ENCODE measurements at regions not wholly inside any gene's neighbourhood (a gene's known extent, or its start where the extent isn't known, plus 50 kb on each side); places are given as distances from the start of the nearest gene placed in this dataset.

- no peak for TF ChIP-seq JUND (IDR thresholded peaks at IDR 0.05; ENCODE audit: low read depth)
- DNase-seq (ENCODE audit: low read depth in 1 of 2, low spot score in 1 of 2) = no peak
- in situ Hi-C loops (cut with HindIII; ENCODE audit: low pct_unique_long_range_greater_than_20kb, low sequenced_read_pairs) = no loop called here
Observed at GRCh38 chr2:15715596-15715995, 123.9 kb downstream of the DDX1 start.

DNA sequence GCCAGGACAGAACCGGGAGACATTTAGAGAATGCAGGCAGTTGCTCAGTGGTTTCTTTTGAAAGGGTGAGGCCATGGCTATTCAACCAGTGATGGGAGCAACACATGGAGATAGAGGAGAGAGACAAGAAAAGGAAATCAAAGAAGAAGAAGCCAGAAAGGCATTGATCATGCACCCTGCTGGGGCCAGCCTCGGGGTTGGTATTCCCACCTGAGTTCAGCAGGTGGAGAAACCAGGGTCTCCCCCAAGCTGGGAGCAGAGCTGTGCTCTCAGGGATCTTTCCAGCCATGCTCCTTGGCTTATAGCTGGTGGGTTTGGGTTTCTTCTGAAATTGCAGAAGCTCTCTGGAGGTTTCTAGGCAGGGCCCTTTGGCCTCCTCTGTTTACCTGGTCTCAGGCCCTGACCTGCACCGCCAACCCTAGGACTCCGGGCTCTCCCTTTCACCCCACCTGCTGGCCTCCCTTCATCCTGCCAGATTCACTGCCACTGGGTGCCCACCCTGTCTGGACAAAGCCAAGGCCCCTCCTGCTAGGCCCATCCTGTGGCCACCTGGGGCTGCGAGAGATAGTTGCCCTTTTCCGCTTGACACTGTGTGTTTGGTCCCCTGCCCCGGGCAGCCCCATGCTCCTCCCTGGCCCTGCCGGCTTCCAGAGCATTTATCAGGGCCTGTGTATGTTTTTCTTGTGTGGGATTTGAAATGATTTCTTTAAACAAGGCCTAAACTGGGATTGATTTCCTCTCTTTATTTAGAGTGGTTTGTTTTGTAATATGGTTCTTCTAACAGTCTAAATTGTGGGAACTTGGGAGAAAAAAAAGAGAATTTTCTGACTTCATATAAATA is 126.7 kb downstream of the DDX1 start:
- TF ChIP-seq JUND (IDR thresholded peaks at IDR 0.05; ENCODE audit: low read depth) = no peak
- DNase-seq (ENCODE audit: low read depth in 1 of 2, low spot score in 1 of 2) = no peak
- in situ Hi-C loops (cut with HindIII; ENCODE audit: low pct_unique_long_range_greater_than_20kb, low sequenced_read_pairs) = no loop called here

- no peak for DNase-seq (ENCODE audit: low read depth in 1 of 2, low spot score in 1 of 2)
- in situ Hi-C loops (cut with HindIII; ENCODE audit: low pct_unique_long_range_greater_than_20kb, low sequenced_read_pairs) = no loop called here
- TF ChIP-seq JUND (IDR thresholded peaks at IDR 0.05; ENCODE audit: low read depth) = no peak
Observed at GRCh38 chr2:15718944-15719323, 127.3 kb downstream of the DDX1 start.

- in situ Hi-C loops (cut with HindIII; ENCODE audit: low pct_unique_long_range_greater_than_20kb, low sequenced_read_pairs) = no loop called here
- TF ChIP-seq JUND (IDR thresholded peaks at IDR 0.05; ENCODE audit: low read depth) = no peak
- no peak for DNase-seq (ENCODE audit: low read depth in 1 of 2, low spot score in 1 of 2)
Observed at GRCh38 chr2:15719566-15720313, 128.1 kb downstream of the DDX1 start.

DNA sequence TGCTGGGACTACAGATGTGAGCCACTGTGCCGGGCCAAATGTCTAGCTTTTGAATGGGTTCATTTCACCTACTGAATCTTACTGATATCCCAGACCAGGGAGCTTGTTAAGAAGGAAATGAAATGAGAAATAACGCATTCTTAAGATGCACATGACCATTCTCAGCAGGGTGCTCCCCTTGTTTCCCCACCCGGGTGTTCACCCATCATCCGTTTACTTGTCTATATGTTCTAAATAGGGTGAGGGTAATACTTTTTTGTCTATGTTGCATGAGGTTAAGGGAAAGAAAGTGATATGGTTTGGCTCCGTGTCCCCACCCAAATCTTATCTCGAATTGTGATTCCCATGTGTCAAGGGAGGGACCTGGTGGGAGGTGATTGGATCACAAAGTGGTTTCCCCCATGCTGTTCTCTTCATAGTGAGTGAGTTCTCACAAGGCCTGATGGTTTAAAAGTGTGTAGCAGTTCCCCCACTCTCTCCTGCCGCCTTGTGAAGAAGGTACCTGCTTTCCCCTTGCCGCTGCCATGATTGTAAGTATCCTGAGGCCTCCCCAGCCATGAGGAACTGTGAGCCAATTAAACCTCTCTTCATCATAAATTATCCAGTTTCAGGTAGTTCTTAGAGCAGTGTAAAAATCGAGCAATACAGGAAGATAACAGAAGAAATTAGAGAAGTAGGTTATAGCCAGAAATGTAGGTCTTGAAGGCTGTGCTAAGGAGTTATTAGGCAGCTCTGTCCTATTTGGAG is 129.1 kb downstream of the DDX1 start:
- TF ChIP-seq JUND (IDR thresholded peaks at IDR 0.05; ENCODE audit: low read depth) = no peak
- in situ Hi-C loops (cut with HindIII; ENCODE audit: low pct_unique_long_range_greater_than_20kb, low sequenced_read_pairs) = no loop called here

GRCh38 chr2:15721411-15722067 is 129.9 kb downstream of the DDX1 start:
- no peak for TF ChIP-seq JUND (IDR thresholded peaks at IDR 0.05; ENCODE audit: low read depth)
- DNase-seq (ENCODE audit: low read depth in 1 of 2, low spot score in 1 of 2) = no peak
- in situ Hi-C loops (cut with HindIII; ENCODE audit: low pct_unique_long_range_greater_than_20kb, low sequenced_read_pairs) = no loop called here

More for the DNA sequence above, 129.1 kb downstream of the DDX1 start:
- DNase-seq (ENCODE audit: low read depth in 1 of 2, low spot score in 1 of 2) = no peak

GRCh38 chr2:15722980-15723379 is 131.3 kb downstream of the DDX1 start:
- in situ Hi-C loops (cut with HindIII; ENCODE audit: low pct_unique_long_range_greater_than_20kb, low sequenced_read_pairs) = no loop called here
- no peak for DNase-seq (ENCODE audit: low read depth in 1 of 2, low spot score in 1 of 2)
- no peak for TF ChIP-seq JUND (IDR thresholded peaks at IDR 0.05; ENCODE audit: low read depth)

DNA sequence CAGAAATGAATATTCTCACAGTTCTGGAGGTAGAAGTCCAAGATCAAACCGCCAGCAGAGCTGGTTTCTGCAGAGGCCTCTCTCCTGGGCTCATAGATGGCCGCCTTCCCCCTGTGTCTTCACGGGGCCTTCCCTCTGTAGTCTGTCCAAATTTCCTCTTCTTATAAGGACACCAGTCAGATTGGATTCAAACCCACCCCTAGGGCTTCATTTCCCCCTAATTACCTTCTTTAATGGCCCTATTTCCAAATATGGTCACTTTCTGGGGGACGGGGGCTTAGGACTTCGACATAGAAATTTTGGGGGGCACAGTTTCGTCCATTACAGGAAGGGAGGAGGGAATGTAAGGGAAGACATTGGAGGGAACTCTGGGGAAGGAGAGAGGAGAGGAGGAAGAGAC is 132.6 kb downstream of the DDX1 start:
- DNase-seq (ENCODE audit: low read depth in 1 of 2, low spot score in 1 of 2) = no peak
- in situ Hi-C loops (cut with HindIII; ENCODE audit: low pct_unique_long_range_greater_than_20kb, low sequenced_read_pairs) = no loop called here
- TF ChIP-seq JUND (IDR thresholded peaks at IDR 0.05; ENCODE audit: low read depth) = no peak

GRCh38 chr2:15725101-15725781 is 133.6 kb downstream of the DDX1 start:
- TF ChIP-seq JUND (IDR thresholded peaks at IDR 0.05; ENCODE audit: low read depth) = no peak
- no peak for DNase-seq (ENCODE audit: low read depth in 1 of 2, low spot score in 1 of 2)
- in situ Hi-C loops (cut with HindIII; ENCODE audit: low pct_unique_long_range_greater_than_20kb, low sequenced_read_pairs) = no loop called here

DNA sequence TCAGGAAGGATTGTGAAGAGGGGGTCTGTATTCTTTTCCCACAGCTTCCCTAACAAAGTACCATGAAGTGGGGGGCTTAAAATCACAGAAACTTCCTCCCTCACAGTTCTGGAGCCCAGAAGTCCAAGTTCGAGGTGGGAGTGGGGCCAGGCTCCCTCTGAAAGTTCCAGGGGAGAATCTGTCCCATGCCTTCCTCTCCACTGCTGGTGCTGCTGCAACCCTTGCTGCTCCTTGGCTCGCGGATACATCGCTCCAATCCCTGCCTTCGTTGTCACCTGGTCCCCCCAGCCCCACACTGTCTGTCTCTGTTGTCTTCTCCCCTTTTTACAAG is 134.1 kb downstream of the DDX1 start:
- no peak for DNase-seq (ENCODE audit: low read depth in 1 of 2, low spot score in 1 of 2)
- in situ Hi-C loops (cut with HindIII; ENCODE audit: low pct_unique_long_range_greater_than_20kb, low sequenced_read_pairs) = no loop called here
- no peak for TF ChIP-seq JUND (IDR thresholded peaks at IDR 0.05; ENCODE audit: low read depth)

- TF ChIP-seq JUND (IDR thresholded peaks at IDR 0.05; ENCODE audit: low read depth) = no peak
- in situ Hi-C loops (cut with HindIII; ENCODE audit: low pct_unique_long_range_greater_than_20kb, low sequenced_read_pairs) = no loop called here
Observed at GRCh38 chr2:15726321-15727057, 134.8 kb downstream of the DDX1 start.

More at GRCh38 chr2:15726321-15727057, 134.8 kb downstream of the DDX1 start:
- DNase-seq (ENCODE audit: low read depth in 1 of 2, low spot score in 1 of 2) = no peak

All from T47D (cell line).